ENCODE measurements at regions not wholly inside any gene's neighbourhood (a gene's known extent, or its start where the extent isn't known, plus 50 kb on each side); places are given as distances from the start of the nearest gene placed in this dataset.

- TF ChIP-seq CTCF (IDR thresholded peaks at IDR 0.05; ENCODE audit: insufficient read depth, low read depth, low read length), result no peak
- peaks cover 2% of the 10 kb centered on the region for H3K9me3 Mint-ChIP-seq (ENCODE audit: unreplicated experiment)
- H3K4me1 ChIP-seq (ENCODE audit: insufficient read depth, low read length), result no peaks in the 10 kb centered on the region
- H3K27me3 ChIP-seq (ENCODE audit: insufficient read depth, low read length), result no peaks in the 10 kb centered on the region
- H3K4me1 Mint-ChIP-seq (ENCODE audit: low read depth, unreplicated experiment), result peaks cover 13% of the 10 kb centered on the region
- H4K20me1 ChIP-seq (ENCODE audit: insufficient read depth, low read length), result peaks cover 7% of the 10 kb centered on the region
- no peak overlapping the region for H3K4me3 Mint-ChIP-seq (ENCODE audit: unreplicated experiment)
- no peak overlapping the region for H3K27ac Mint-ChIP-seq (ENCODE audit: unreplicated experiment)
- no peak overlapping the region for H2AFZ ChIP-seq (ENCODE audit: low read depth, low read length)
- no peak overlapping the region for H3K4me3 ChIP-seq (ENCODE audit: insufficient read depth, low read depth, low read length)
- peaks cover 12% of the 10 kb centered on the region for H3K36me3 Mint-ChIP-seq (ENCODE audit: low read depth, unreplicated experiment)
- H3K79me2 ChIP-seq (ENCODE audit: insufficient read depth, low read length), result no peaks in the 10 kb centered on the region
- no peak overlapping the region for H3K27ac ChIP-seq (ENCODE audit: low read depth, low read length)
- no peak overlapping the region for H3K9ac ChIP-seq (ENCODE audit: low read length)
- DNase-seq (ENCODE audit: low read depth), result peak; percentile 63
- H3K4me2 ChIP-seq (ENCODE audit: low read length), result no peak overlapping the region
- no peaks in the 10 kb centered on the region for H3K27me3 Mint-ChIP-seq (ENCODE audit: low read depth, unreplicated experiment)
- FAIRE-seq, result no peak
- H3K36me3 ChIP-seq (ENCODE audit: insufficient read depth, low read length), result no peaks in the 10 kb centered on the region
- H3K9me3 ChIP-seq (ENCODE audit: insufficient read depth, low read depth, low read length), result no peaks in the 10 kb centered on the region
Measured at GRCh38 chr13:73880365-73880764, 253.8 kb downstream of the KLF12 start.

GRCh38 chr13:73879346-73880015 is 254.7 kb downstream of the KLF12 start:
- TF ChIP-seq CTCF (IDR thresholded peaks at IDR 0.05; ENCODE audit: insufficient read depth, low read depth, low read length) (no peak), EZH2 (IDR thresholded peaks at IDR 0.05; ENCODE audit: insufficient read depth, low read length) (no peak)
- peaks cover 13% of the 10 kb centered on the region for H3K4me1 Mint-ChIP-seq (ENCODE audit: low read depth, unreplicated experiment)
- Histone ChIP-seq H3K27me3 (ENCODE audit: insufficient read depth, low read length) (no peaks in the 10 kb centered on the region), H3K4me3 (ENCODE audit: insufficient read depth, low read depth, low read length) (no peak overlapping the region), H4K20me1 (ENCODE audit: insufficient read depth, low read length) (peaks cover 7% of the 10 kb centered on the region), H3K9ac (ENCODE audit: low read length) (no peak overlapping the region), H3K36me3 (ENCODE audit: insufficient read depth, low read length) (no peaks in the 10 kb centered on the region), H3K79me2 (ENCODE audit: insufficient read depth, low read length) (no peaks in the 10 kb centered on the region), H3K4me2 (ENCODE audit: low read length) (no peak overlapping the region), H3K9me3 (ENCODE audit: insufficient read depth, low read depth, low read length) (no peaks in the 10 kb centered on the region), H3K27ac (ENCODE audit: low read depth, low read length) (no peak overlapping the region), H3K4me1 (ENCODE audit: insufficient read depth, low read length) (no peaks in the 10 kb centered on the region), H2AFZ (ENCODE audit: low read depth, low read length) (no peak overlapping the region)
- no peak overlapping the region for H3K4me3 Mint-ChIP-seq (ENCODE audit: unreplicated experiment)
- FAIRE-seq, result peak; percentile 55
- peaks cover 12% of the 10 kb centered on the region for H3K36me3 Mint-ChIP-seq (ENCODE audit: low read depth, unreplicated experiment)
- no peak overlapping the region for H3K27ac Mint-ChIP-seq (ENCODE audit: unreplicated experiment)
- H3K9me3 Mint-ChIP-seq (ENCODE audit: unreplicated experiment), result peaks cover 2% of the 10 kb centered on the region
- no peaks in the 10 kb centered on the region for H3K27me3 Mint-ChIP-seq (ENCODE audit: low read depth, unreplicated experiment)
- no peak for DNase-seq (ENCODE audit: low read depth)

- Histone ChIP-seq H4K20me1 (ENCODE audit: insufficient read depth, low read length) (peaks cover 7% of the 10 kb centered on the region), H2AFZ (ENCODE audit: low read depth, low read length) (no peak overlapping the region), H3K79me2 (ENCODE audit: insufficient read depth, low read length) (no peaks in the 10 kb centered on the region), H3K36me3 (ENCODE audit: insufficient read depth, low read length) (no peaks in the 10 kb centered on the region), H3K9me3 (ENCODE audit: insufficient read depth, low read depth, low read length) (no peaks in the 10 kb centered on the region), H3K9ac (ENCODE audit: low read length) (no peak overlapping the region), H3K4me2 (ENCODE audit: low read length) (no peak overlapping the region), H3K4me3 (ENCODE audit: insufficient read depth, low read depth, low read length) (no peak overlapping the region), H3K4me1 (ENCODE audit: insufficient read depth, low read length) (no peaks in the 10 kb centered on the region), H3K27me3 (ENCODE audit: insufficient read depth, low read length) (no peaks in the 10 kb centered on the region), H3K27ac (ENCODE audit: low read depth, low read length) (no peak overlapping the region)
- TF ChIP-seq CTCF (IDR thresholded peaks at IDR 0.05; ENCODE audit: insufficient read depth, low read depth, low read length) (no peak), EZH2 (IDR thresholded peaks at IDR 0.05; ENCODE audit: insufficient read depth, low read length) (no peak)
- H3K9me3 Mint-ChIP-seq (ENCODE audit: unreplicated experiment), result peaks cover 2% of the 10 kb centered on the region
- FAIRE-seq (no peak), DNase-seq (ENCODE audit: low read depth) (no peak)
- no peaks in the 10 kb centered on the region for H3K27me3 Mint-ChIP-seq (ENCODE audit: low read depth, unreplicated experiment)
- H3K4me3 Mint-ChIP-seq (ENCODE audit: unreplicated experiment), result no peak overlapping the region
- H3K27ac Mint-ChIP-seq (ENCODE audit: unreplicated experiment), result no peak overlapping the region
- peaks cover 12% of the 10 kb centered on the region for H3K36me3 Mint-ChIP-seq (ENCODE audit: low read depth, unreplicated experiment)
- peaks cover 14% of the 10 kb centered on the region for H3K4me1 Mint-ChIP-seq (ENCODE audit: low read depth, unreplicated experiment)
Measured at GRCh38 chr13:73877399-73877798, 256.8 kb downstream of the KLF12 start.
